ENCODE measurements at regions not wholly inside any gene's neighbourhood (a gene's known extent, or its start where the extent isn't known, plus 50 kb on each side); places are given as distances from the start of the nearest gene placed in this dataset.

DNA sequence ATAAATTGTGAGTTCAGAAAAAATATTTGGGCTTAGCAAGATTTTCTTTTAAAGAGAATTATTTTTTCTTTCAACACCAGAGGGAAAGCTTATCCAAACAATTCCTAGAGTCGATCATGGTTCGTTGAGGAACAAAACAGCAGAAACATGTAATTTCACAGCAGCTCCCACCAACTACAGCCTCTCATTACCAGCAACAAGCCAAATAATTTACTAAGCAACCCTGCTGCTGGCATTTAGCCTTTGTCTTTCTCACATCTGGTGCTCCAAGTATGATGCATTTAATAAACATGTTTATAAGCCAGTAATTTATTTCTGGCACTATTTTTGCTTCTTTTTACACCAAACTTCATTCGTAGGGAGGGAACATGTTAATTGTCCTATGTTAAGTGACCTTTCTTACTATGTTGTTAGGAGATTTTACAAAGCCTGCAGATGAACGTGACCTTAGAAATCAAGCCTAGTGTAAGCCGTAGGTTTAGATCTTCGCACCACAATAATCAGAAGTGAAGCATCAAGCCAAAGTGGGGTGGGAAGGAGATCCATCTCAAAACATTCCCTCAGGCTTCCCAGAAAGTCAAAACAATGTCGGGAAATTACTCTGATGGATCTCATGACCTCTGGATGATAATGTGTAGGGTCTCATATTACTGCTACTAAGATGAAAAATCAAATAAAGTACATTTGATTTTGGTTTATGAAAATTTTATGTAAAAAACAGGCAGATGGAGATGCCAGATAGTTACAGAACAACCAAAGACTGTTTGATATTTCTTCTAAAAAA lies 128.4 kb downstream of the RPAP3 start:
- Histone ChIP-seq H3K9me3 (ENCODE audit: low read length) (no peaks in the 10 kb centered on the region), H3K4me2 (ENCODE audit: low read depth, low read length) (no peak overlapping the region), H3K27ac (ENCODE audit: extremely low read length, insufficient read depth, low read length) (no peak overlapping the region), H3K9ac (ENCODE audit: insufficient read depth, low read depth, low read length) (no peak overlapping the region), H3K4me3 (replicated peaks in 1 of 3; ENCODE audit: insufficient read depth in 1 of 3, low read depth in 2 of 3, low read length in 3 of 3) (no peak overlapping the region), H2AFZ (ENCODE audit: low read length) (no peak overlapping the region), H4K20me1 (ENCODE audit: insufficient read depth, low read length) (no peaks in the 10 kb centered on the region), H3K36me3 (replicated peaks in 1 of 2; ENCODE audit: control insufficient read depth in 1 of 2, insufficient read depth in 2 of 2, low read length in 2 of 2) (no peaks in the 10 kb centered on the region), H3K79me2 (ENCODE audit: insufficient read depth, low read length) (no peaks in the 10 kb centered on the region), H3K4me1 (ENCODE audit: insufficient read depth, low read length) (no peaks in the 10 kb centered on the region), H3K27me3 (ENCODE audit: control insufficient read depth in 1 of 2, insufficient read depth in 2 of 2, low read length in 2 of 2) (no peaks in the 10 kb centered on the region; a peak in 1 of 5 replicates)
- POLR2A ChIA-PET = no interaction called here
- intact Hi-C loops (cut with micrococcal nuclease; ENCODE audit: unreplicated experiment) = no loop called here
- CTCF ChIA-PET (ENCODE audit: low intra/inter-chr PET ratio, low total read pairs) = no interaction called here
- DNase-seq (ENCODE audit: low spot score) (no peak), FAIRE-seq (no peak), ATAC-seq (no peak)
- no TSS peak for BruUV-seq (replicated peaks)
- TF ChIP-seq ZNF878 (CRISPR knock-in tag; IDR thresholded peaks at IDR 0.05) = no peak
- TF ChIP-seq, protein P1, sequence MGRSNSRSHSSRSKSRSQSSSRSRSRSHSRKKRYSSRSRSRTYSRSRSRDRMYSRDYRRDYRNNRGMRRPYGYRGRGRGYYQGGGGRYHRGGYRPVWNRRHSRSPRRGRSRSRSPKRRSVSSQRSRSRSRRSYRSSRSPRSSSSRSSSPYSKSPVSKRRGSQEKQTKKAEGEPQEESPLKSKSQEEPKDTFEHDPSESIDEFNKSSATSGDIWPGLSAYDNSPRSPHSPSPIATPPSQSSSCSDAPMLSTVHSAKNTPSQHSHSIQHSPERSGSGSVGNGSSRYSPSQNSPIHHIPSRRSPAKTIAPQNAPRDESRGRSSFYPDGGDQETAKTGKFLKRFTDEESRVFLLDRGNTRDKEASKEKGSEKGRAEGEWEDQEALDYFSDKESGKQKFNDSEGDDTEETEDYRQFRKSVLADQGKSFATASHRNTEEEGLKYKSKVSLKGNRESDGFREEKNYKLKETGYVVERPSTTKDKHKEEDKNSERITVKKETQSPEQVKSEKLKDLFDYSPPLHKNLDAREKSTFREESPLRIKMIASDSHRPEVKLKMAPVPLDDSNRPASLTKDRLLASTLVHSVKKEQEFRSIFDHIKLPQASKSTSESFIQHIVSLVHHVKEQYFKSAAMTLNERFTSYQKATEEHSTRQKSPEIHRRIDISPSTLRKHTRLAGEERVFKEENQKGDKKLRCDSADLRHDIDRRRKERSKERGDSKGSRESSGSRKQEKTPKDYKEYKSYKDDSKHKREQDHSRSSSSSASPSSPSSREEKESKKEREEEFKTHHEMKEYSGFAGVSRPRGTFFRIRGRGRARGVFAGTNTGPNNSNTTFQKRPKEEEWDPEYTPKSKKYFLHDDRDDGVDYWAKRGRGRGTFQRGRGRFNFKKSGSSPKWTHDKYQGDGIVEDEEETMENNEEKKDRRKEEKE (IDR thresholded peaks at IDR 0.05) = no peak
- in situ Hi-C loops (cut with HindIII; ENCODE audit: extremely low pct_ligation_motif_present, low pct_unique_long_range_greater_than_20kb) = no loop called here
- WGBS (ENCODE audit: low lambda C conversion rate) = 19% methylated on average over 7 of the region's 7 CpGs

DNA sequence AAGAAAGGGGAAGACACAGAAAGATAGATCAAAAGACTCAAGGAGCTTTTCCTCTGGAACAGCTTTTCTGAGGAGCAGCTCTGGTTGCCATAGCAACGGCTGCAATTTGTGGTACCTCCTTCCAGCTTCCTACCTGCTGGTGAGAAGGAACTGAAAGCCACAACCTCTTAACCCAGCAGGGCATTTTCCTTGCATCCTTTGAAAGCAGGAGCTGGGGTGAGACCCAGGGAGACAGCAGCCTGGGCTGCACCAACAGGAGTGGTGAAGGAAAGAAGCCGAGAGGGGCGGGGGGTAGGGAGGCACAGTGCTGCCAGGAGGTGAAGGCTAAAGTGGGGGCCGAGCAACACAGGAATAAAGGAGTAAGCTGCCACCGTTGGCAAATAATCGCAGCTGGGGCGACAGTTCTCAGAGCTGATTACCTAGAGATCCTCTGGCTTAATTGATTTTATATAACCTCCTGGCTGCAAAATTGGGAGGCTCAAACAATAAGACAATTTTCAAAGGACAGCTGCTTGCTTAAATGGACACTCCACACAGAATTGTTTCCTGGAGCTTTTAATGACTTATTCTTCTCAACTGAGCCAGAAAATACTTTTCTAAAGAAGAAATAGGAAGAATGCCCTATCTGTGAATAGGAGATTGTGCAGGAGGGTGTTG lies 129.4 kb downstream of the RPAP3 start:
- CTCF ChIA-PET (ENCODE audit: low intra/inter-chr PET ratio, low total read pairs) = no interaction called here
- H3K9me3 ChIP-seq (ENCODE audit: low read length) = no peaks in the 10 kb centered on the region
- H3K36me3 ChIP-seq (replicated peaks in 1 of 2; ENCODE audit: control insufficient read depth in 1 of 2, insufficient read depth in 2 of 2, low read length in 2 of 2) = no peaks in the 10 kb centered on the region
- peak; percentile 40; the same call in 1 of the 2 replicates for TF ChIP-seq RFX1 (IDR thresholded peaks at IDR 0.05)
- TF ChIP-seq, protein P2, sequence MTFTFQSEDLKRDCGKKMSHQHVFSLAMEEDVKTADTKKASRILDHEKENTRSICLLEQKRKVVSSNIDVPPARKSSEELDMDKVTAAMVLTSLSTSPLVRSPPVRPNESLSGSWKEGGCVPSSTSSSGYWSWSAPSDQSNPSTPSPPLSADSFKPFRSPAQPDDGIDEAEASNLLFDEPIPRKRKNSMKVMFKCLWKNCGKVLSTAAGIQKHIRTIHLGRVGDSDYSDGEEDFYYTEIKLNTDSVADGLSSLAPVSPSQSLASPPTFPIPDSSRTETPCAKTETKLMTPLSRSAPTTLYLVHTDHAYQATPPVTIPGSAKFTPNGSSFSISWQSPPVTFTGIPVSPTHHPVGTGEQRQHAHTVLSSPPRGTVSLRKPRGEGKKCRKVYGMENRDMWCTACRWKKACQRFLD (CRISPR knock-in tag; IDR thresholded peaks at IDR 0.05; ENCODE audit: borderline replicate concordance) = no peak
- no peaks in the 10 kb centered on the region for H3K4me1 ChIP-seq (ENCODE audit: insufficient read depth, low read length)
- H3K27ac ChIP-seq (ENCODE audit: extremely low read length, insufficient read depth, low read length) = no peak overlapping the region
- 1% methylated on average over 7 of the region's 7 CpGs for WGBS (ENCODE audit: low lambda C conversion rate)
- DNase-seq (ENCODE audit: low spot score) (no peak), ATAC-seq (no peak), FAIRE-seq (no peak)
- in situ Hi-C loops (cut with HindIII; ENCODE audit: extremely low pct_ligation_motif_present, low pct_unique_long_range_greater_than_20kb) (no loop called here), intact Hi-C loops (cut with micrococcal nuclease; ENCODE audit: unreplicated experiment) (no loop called here)
- no peak overlapping the region for H2AFZ ChIP-seq (ENCODE audit: low read length)
- H3K79me2 ChIP-seq (ENCODE audit: insufficient read depth, low read length) = no peaks in the 10 kb centered on the region
- no peak overlapping the region for H3K4me3 ChIP-seq (replicated peaks in 1 of 3; ENCODE audit: insufficient read depth in 1 of 3, low read depth in 2 of 3, low read length in 3 of 3)
- H4K20me1 ChIP-seq (ENCODE audit: insufficient read depth, low read length) = no peaks in the 10 kb centered on the region
- H3K9ac ChIP-seq (ENCODE audit: insufficient read depth, low read depth, low read length) = no peak overlapping the region
- H3K27me3 ChIP-seq (ENCODE audit: control insufficient read depth in 1 of 2, insufficient read depth in 2 of 2, low read length in 2 of 2) = no peaks in the 10 kb centered on the region; a peak in 1 of 5 replicates
- no peak overlapping the region for H3K4me2 ChIP-seq (ENCODE audit: low read depth, low read length)
- POLR2A ChIA-PET = no interaction called here
- no TSS peak for BruUV-seq (replicated peaks)

All from HepG2 (cell line).